Mesenchymal stem cell (in vitro differentiated cells and primary cell): ENCODE measurements at regions not wholly inside any gene's neighbourhood (a gene's known extent, or its start where the extent isn't known, plus 50 kb on each side); places are given as distances from the start of the nearest gene placed in this dataset.

ENCODE experiments used
- DNase-seq: peaks from one replicate; pipeline ENCODE4 v3.0.0-alpha.2; 2013
- H2AFZ ChIP-seq: one replicate; pipeline ENCODE4 v1.6.1; 2013; ENCODE audit warnings: low read depth, mild to moderate bottlenecking, control low read depth, inconsistent platforms, low read length, moderate library complexity
- H2AK5ac ChIP-seq: 2 replicates; pipeline ENCODE4 v1.6.1; 2013; ENCODE audit warnings: low read length, moderate library complexity, mild to moderate bottlenecking, inconsistent platforms; ENCODE audit not compliant: severe bottlenecking
- H2BK120ac ChIP-seq: one replicate; pipeline ENCODE4 v1.6.1; 2013; ENCODE audit warnings: low read depth, mild to moderate bottlenecking, inconsistent platforms, low read length, moderate library complexity
- H2BK12ac ChIP-seq, 2 experiments: one replicate each; pipeline ENCODE4 v1.6.1; 2013; ENCODE audit warnings: inconsistent platforms in 2 of 2, low read length in 2 of 2, mild to moderate bottlenecking in 2 of 2, moderate library complexity in 2 of 2, control low read depth in 1 of 2
- H2BK15ac ChIP-seq: one replicate; pipeline ENCODE4 v1.6.1; 2013; ENCODE audit warnings: mild to moderate bottlenecking, low read depth, inconsistent platforms; ENCODE audit not compliant: poor library complexity, severe bottlenecking
- H2BK5ac ChIP-seq: 2 replicates; pipeline ENCODE4 v1.6.1; 2013; ENCODE audit warnings: low read depth, mild to moderate bottlenecking, low read length, control low read depth, inconsistent platforms; ENCODE audit not compliant: poor library complexity, severe bottlenecking
- H3K14ac ChIP-seq, 2 experiments: one replicate each; pipeline ENCODE4 v1.6.1; 2013; ENCODE audit warnings: inconsistent platforms in 2 of 2, low read length in 2 of 2, control low read depth in 1 of 2, mild to moderate bottlenecking in 1 of 2, moderate library complexity in 1 of 2
- H3K18ac ChIP-seq, 2 experiments: one replicate each; pipeline ENCODE4 v1.6.1; 2013; ENCODE audit warnings: inconsistent platforms in 2 of 2, low read length in 2 of 2, control low read depth in 1 of 2, low read depth in 1 of 2, mild to moderate bottlenecking in 1 of 2
- H3K23ac ChIP-seq, 2 experiments: one replicate each; pipeline ENCODE4 v1.6.1; 2013; ENCODE audit warnings: inconsistent platforms in 2 of 2, low read length in 2 of 2, mild to moderate bottlenecking in 2 of 2, moderate library complexity in 2 of 2, control low read depth in 1 of 2
- H3K27ac ChIP-seq: 2 replicates; pipeline ENCODE4 v1.5.1; 2013; ENCODE audit warnings: mild to moderate bottlenecking, moderate library complexity, low read length, control low read depth, inconsistent platforms; ENCODE audit not compliant: poor library complexity, severe bottlenecking
- H3K27me3 ChIP-seq, 2 experiments: 2 replicates each; pipeline versions ENCODE4 v1.6.1 to v1.7.0; 2013; ENCODE audit warnings: low read length in 2 of 2, mild to moderate bottlenecking in 2 of 2, moderate library complexity in 2 of 2, control low read depth in 1 of 2, inconsistent platforms in 1 of 2; ENCODE audit not compliant: control insufficient read depth in 1 of 2, insufficient read depth in 1 of 2
- H3K36me3 ChIP-seq, 2 experiments: 2 replicates each; pipeline versions ENCODE4 v1.6.1 to v1.7.0; 2013; ENCODE audit warnings: low read length in 2 of 2, control low read depth in 1 of 2, inconsistent platforms in 1 of 2, low read depth in 1 of 2, mild to moderate bottlenecking in 1 of 2; ENCODE audit not compliant: insufficient read depth in 2 of 2, control insufficient read depth in 1 of 2
- H3K4ac ChIP-seq, 2 experiments: one replicate each; pipeline ENCODE4 v1.6.1; 2013; ENCODE audit warnings: inconsistent platforms in 2 of 2, low read length in 2 of 2, mild to moderate bottlenecking in 2 of 2, moderate library complexity in 2 of 2, control low read depth in 1 of 2, low read depth in 1 of 2
- H3K4me1 ChIP-seq: 2 replicates; pipeline ENCODE4 v1.6.1; 2013; ENCODE audit warnings: low read depth, low read length, control low read depth; ENCODE audit not compliant: control insufficient read depth, insufficient read depth
- H3K4me2 ChIP-seq: 2 replicates; pipeline ENCODE4 v1.6.1; 2013; ENCODE audit warnings: low read length, mild to moderate bottlenecking, inconsistent platforms; ENCODE audit not compliant: poor library complexity, severe bottlenecking
- H3K4me3 ChIP-seq, 2 experiments: 2 replicates each; pipeline versions ENCODE4 v1.5.1 to v1.7.0; 2013; ENCODE audit warnings: low read length in 2 of 2, mild to moderate bottlenecking in 2 of 2, control low read depth in 1 of 2, low read depth in 1 of 2; ENCODE audit not compliant: insufficient read depth in 1 of 2
- H3K79me1 ChIP-seq: replicated peaks from 2 replicates; pipeline ENCODE4 v1.6.1; 2013; ENCODE audit warnings: mild to moderate bottlenecking, control low read depth, low read length, inconsistent platforms; ENCODE audit not compliant: poor library complexity, severe bottlenecking
- H3K9ac ChIP-seq: 2 replicates; pipeline ENCODE4 v1.7.0; 2013; ENCODE audit warnings: mild to moderate bottlenecking, low read length, moderate library complexity
- H3K9me3 ChIP-seq: 2 replicates; pipeline ENCODE4 v1.7.0; 2013; ENCODE audit warnings: mild to moderate bottlenecking, low read length; ENCODE audit not compliant: control insufficient read depth
- H4K8ac ChIP-seq: one replicate; pipeline ENCODE4 v1.6.1; 2013; ENCODE audit warnings: inconsistent platforms, mild to moderate bottlenecking, low read length, moderate library complexity
- H4K91ac ChIP-seq: one replicate; pipeline ENCODE4 v1.6.1; 2013; ENCODE audit warnings: mild to moderate bottlenecking, low read length, inconsistent platforms
- WGBS: methylation state at CpG from one replicate; pipeline ENCODE4 v1.1.7; 2013; ENCODE audit warnings: mixed read lengths; 5-methylcytosine and 5-hydroxymethylcytosine counted together

- WGBS, result 100% methylated on average over 1 of the region's 3 CpGs
- Histone ChIP-seq H3K14ac (no peak overlapping the region), H3K9ac (no peak overlapping the region), H3K36me3 (no peaks in the 10 kb centered on the region), H4K8ac (no peak overlapping the region), H3K23ac (no peak overlapping the region), H3K4me2 (no peak overlapping the region), H4K91ac (no peak overlapping the region), H2AFZ (no peak overlapping the region), H3K27ac (no peak overlapping the region), H3K4me3 (no peak overlapping the region), H3K27me3 (no peaks in the 10 kb centered on the region), H3K18ac (no peak overlapping the region), H2BK12ac (no peak overlapping the region), H3K9me3 (no peaks in the 10 kb centered on the region), H3K79me1 (no peaks in the 10 kb centered on the region), H2AK5ac (no peak overlapping the region), H3K4me1 (no peaks in the 10 kb centered on the region), H3K4ac (no peak overlapping the region), H2BK5ac (no peak overlapping the region), H2BK15ac (no peak overlapping the region), H2BK120ac (no peak overlapping the region)
- no peak for DNase-seq
Observed at GRCh38 chr5:84632418-84632817, 247.7 kb upstream of the EDIL3 start.

DNA sequence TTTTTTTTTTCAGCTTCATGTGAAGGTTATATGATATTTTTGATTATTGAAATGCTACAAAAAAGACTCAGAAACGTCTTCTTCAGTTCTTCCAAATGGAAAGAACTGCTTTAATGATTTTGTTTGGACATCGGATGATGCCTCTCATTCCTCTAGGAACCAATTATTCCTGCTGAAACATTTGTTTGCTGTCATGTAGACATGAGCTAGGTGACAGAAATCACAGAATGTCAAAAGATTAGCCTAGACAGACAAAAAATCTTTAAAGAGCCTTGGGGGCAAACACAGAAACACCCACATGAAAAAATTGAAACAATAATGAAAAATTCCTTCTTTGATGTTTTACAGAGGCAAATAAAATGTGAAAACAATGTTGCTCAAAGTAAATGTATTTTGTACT is 244.2 kb upstream of the EDIL3 start:
- H3K4me1 ChIP-seq, result no peaks in the 10 kb centered on the region
- H3K9ac ChIP-seq, result no peak overlapping the region
- H2BK15ac ChIP-seq, result no peak overlapping the region
- H2AFZ ChIP-seq, result no peak overlapping the region
- no peak for DNase-seq
- WGBS, result 80% methylated on average over 2 of the region's 2 CpGs
- no peak overlapping the region for H2BK12ac ChIP-seq
- H3K14ac ChIP-seq, result no peak overlapping the region
- H4K91ac ChIP-seq, result no peak overlapping the region
- no peak overlapping the region for H3K4me3 ChIP-seq
- H4K8ac ChIP-seq, result no peak overlapping the region
- H3K79me1 ChIP-seq, result no peaks in the 10 kb centered on the region
- no peak overlapping the region for H3K4me2 ChIP-seq
- no peaks in the 10 kb centered on the region for H3K27me3 ChIP-seq
- no peak overlapping the region for H2AK5ac ChIP-seq
- H3K18ac ChIP-seq, result no peak overlapping the region
- no peak overlapping the region for H3K23ac ChIP-seq
- H3K27ac ChIP-seq, result no peak overlapping the region
- no peaks in the 10 kb centered on the region for H3K9me3 ChIP-seq
- no peak overlapping the region for H3K4ac ChIP-seq
- H2BK5ac ChIP-seq, result no peak overlapping the region
- no peak overlapping the region for H2BK120ac ChIP-seq
- no peaks in the 10 kb centered on the region for H3K36me3 ChIP-seq

GRCh38 chr5:84623019-84623418 is 238.3 kb upstream of the EDIL3 start:
- Histone ChIP-seq H4K91ac (no peak overlapping the region), H3K36me3 (no peaks in the 10 kb centered on the region), H2AK5ac (no peak overlapping the region), H3K14ac (no peak overlapping the region), H2BK5ac (no peak overlapping the region), H3K4me1 (no peaks in the 10 kb centered on the region), H3K4me2 (no peak overlapping the region), H3K4me3 (no peak overlapping the region), H4K8ac (no peak overlapping the region), H2BK12ac (no peak overlapping the region), H3K23ac (no peak overlapping the region), H2BK120ac (no peak overlapping the region), H3K9me3 (no peaks in the 10 kb centered on the region), H2AFZ (no peak overlapping the region), H3K18ac (no peak overlapping the region), H3K79me1 (no peaks in the 10 kb centered on the region), H2BK15ac (no peak overlapping the region), H3K9ac (no peak overlapping the region), H3K27me3 (no peaks in the 10 kb centered on the region), H3K27ac (no peak overlapping the region), H3K4ac (no peak overlapping the region)
- 83% methylated on average over 2 of the region's 2 CpGs for WGBS
- DNase-seq, result no peak

GRCh38 chr5:84622461-84622860 is 237.8 kb upstream of the EDIL3 start:
- Histone ChIP-seq H3K79me1 (no peaks in the 10 kb centered on the region), H3K9me3 (no peaks in the 10 kb centered on the region), H3K4me3 (no peak overlapping the region), H2BK5ac (no peak overlapping the region), H2BK15ac (no peak overlapping the region), H2BK12ac (no peak overlapping the region), H3K4me1 (no peaks in the 10 kb centered on the region), H4K8ac (no peak overlapping the region), H3K14ac (peak overlapping the region in 1 of 2 experiments; percentile 48), H3K27ac (no peak overlapping the region), H3K18ac (no peak overlapping the region), H4K91ac (no peak overlapping the region), H2AK5ac (no peak overlapping the region), H3K4ac (no peak overlapping the region), H3K23ac (no peak overlapping the region), H3K36me3 (no peaks in the 10 kb centered on the region), H3K27me3 (no peaks in the 10 kb centered on the region), H3K9ac (no peak overlapping the region), H2BK120ac (no peak overlapping the region), H2AFZ (no peak overlapping the region), H3K4me2 (no peak overlapping the region)
- DNase-seq, result no peak
- WGBS, result 87% methylated on average over 2 of the region's 3 CpGs
